ENCODE measurements at regions not wholly inside any gene's neighbourhood (a gene's known extent, or its start where the extent isn't known, plus 50 kb on each side); places are given as distances from the start of the nearest gene placed in this dataset.

DNA sequence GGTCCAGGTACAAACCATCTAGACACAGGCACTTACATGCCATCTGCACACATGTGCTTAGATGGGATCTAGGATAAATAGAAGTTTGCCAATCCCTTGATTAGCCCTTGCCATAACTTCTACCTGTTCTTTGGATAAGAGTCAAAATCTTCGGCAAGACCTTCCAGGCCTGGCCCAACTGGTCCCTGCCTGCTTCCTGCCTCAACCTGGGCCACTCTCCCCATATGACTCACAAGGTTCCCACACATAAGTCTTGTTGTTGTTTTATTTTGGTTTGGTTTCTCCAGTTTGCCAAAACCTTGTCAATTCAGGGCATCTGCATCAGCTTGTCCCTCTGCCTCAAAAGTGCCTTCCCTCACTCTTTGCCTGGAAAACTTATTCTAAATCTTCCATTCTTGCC lies 95.3 kb upstream of the XYLT1 start:
- no peak for TF ChIP-seq GATA3 (IDR thresholded peaks at IDR 0.05; ENCODE audit: low read depth, low read length)
- no peak for TF ChIP-seq GATA2 (IDR thresholded peaks at IDR 0.05; ENCODE audit: low read depth, low read length)
